Activated CD8-positive, alpha-beta T cell treated with anti-CD3 and anti-CD28 coated beads for 36 hours (primary cell): ENCODE measurements at regions not wholly inside any gene's neighbourhood (a gene's known extent, or its start where the extent isn't known, plus 50 kb on each side); places are given as distances from the start of the nearest gene placed in this dataset.
"Not testable (repeated sequence)": the region's sequence is repeated elsewhere in the genome, so short reads cannot be mapped to it uniquely, and the experiment has no call there.

Experiments
- ATAC-seq: fragments of 200-7000 bp; cut with Tn5 transposase; one replicate; pipeline ENCODE4 v1.10.0; 2021; ENCODE audit warnings: mild to moderate bottlenecking, moderate library complexity
- CTCF ChIA-PET: fragments of 350-600 bp; sonication (Branson Sonifier 250); formaldehyde crosslinking; loops from one replicate; lab custom pipeline; 2021; ENCODE audit warnings: antibody characterized with exemption; lab: Charles Lee
- POLR2A ChIA-PET: fragments of 350-600 bp; sonication (Branson Sonifier 250); formaldehyde crosslinking; loops from one replicate; lab custom pipeline; 2021; ENCODE audit warnings: antibody characterized with exemption; lab: Charles Lee
- DNase-seq: peaks from one replicate; pipeline ENCODE4 v3.0.0-alpha.2; 2020
- H3K27ac Mint-ChIP-seq: one replicate; pipeline ENCODE4 v1.8.0; 2021; ENCODE audit warnings: mild to moderate bottlenecking, mixed read lengths
- H3K27me3 Mint-ChIP-seq: one replicate; pipeline ENCODE4 v1.8.0; 2021; ENCODE audit warnings: mixed read lengths
- H3K36me3 Mint-ChIP-seq: one replicate; pipeline ENCODE4 v1.8.0; 2021; ENCODE audit warnings: low read depth, mixed read lengths
- H3K4me1 Mint-ChIP-seq: one replicate; pipeline ENCODE4 v1.8.0; 2021; ENCODE audit warnings: low read depth, mixed read lengths
- H3K4me3 Mint-ChIP-seq: one replicate; pipeline ENCODE4 v1.8.0; 2021; ENCODE audit warnings: mild to moderate bottlenecking, moderate library complexity, mixed read lengths
- H3K9me3 Mint-ChIP-seq: one replicate; pipeline ENCODE4 v1.8.0; 2021; ENCODE audit warnings: mixed read lengths
- intact Hi-C: fragments of 100-400 bp; cut with micrococcal nuclease; formaldehyde crosslinking; loops from one replicate; pipeline ENCODE4 v1.10.0; 2022
- TF ChIP-seq, protein P1 (sequence below): fragments of 200-600 bp; IDR thresholded peaks from one replicate; pipeline ENCODE4 v1.8.0; 2022; ENCODE audit warnings: antibody characterized with exemption, mild to moderate bottlenecking

DNA sequence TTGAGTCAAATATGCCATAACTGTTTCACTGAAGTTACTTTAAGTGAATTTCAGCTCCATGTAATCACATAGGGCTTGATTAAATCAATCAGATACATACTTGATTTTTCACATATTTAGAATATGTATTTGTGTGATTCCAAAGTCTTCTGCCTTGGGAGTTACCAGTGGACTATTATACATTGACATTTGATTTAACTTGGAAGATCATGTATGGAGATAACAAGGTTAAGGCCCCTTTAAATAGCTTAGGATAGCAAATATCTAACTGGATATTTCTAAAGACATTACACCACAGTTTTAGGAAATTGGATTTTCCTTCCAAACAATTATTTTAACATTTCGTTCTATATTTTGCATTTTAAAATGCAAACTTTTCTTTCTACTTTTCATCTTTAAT, 405.0 kb downstream of the RAP2B start:
- H3K4me1 Mint-ChIP-seq, result no peaks in the 10 kb centered on the region
- H3K36me3 Mint-ChIP-seq, result peaks cover 5% of the 10 kb centered on the region
- POLR2A ChIA-PET, result no interaction called here
- H3K27me3 Mint-ChIP-seq, result no peaks in the 10 kb centered on the region
- TF ChIP-seq, protein P1, sequence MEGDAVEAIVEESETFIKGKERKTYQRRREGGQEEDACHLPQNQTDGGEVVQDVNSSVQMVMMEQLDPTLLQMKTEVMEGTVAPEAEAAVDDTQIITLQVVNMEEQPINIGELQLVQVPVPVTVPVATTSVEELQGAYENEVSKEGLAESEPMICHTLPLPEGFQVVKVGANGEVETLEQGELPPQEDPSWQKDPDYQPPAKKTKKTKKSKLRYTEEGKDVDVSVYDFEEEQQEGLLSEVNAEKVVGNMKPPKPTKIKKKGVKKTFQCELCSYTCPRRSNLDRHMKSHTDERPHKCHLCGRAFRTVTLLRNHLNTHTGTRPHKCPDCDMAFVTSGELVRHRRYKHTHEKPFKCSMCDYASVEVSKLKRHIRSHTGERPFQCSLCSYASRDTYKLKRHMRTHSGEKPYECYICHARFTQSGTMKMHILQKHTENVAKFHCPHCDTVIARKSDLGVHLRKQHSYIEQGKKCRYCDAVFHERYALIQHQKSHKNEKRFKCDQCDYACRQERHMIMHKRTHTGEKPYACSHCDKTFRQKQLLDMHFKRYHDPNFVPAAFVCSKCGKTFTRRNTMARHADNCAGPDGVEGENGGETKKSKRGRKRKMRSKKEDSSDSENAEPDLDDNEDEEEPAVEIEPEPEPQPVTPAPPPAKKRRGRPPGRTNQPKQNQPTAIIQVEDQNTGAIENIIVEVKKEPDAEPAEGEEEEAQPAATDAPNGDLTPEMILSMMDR, result no peak
- ATAC-seq (no peak), DNase-seq (no peak)
- CTCF ChIA-PET, result no interaction called here
- H3K27ac Mint-ChIP-seq, result no peak overlapping the region
- intact Hi-C loops, result no loop called here
- peaks cover 28% of the 10 kb centered on the region for H3K9me3 Mint-ChIP-seq
- no peak overlapping the region for H3K4me3 Mint-ChIP-seq

DNA sequence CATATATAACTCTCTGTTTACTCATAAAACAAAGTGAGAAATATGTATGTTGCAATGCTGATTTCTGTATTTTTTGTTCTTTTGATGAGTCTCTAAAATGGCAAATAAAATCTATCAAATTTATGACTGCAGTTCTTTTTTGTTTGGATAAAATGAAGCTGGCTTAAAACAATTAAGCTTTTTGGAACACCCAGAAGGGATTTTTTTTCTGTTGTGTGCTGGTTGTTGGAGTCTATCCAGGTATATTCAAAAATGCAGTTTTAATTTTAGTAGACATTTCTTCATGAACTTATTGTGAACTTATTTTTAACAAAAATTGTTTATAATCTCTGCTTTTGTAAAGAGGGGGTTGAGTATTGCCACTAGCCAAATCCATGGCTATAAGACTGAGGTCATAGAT, 405.5 kb downstream of the RAP2B start:
- Mint-ChIP-seq H3K4me3 (no peak overlapping the region), H3K9me3 (peaks cover 26% of the 10 kb centered on the region), H3K4me1 (no peaks in the 10 kb centered on the region), H3K27me3 (no peaks in the 10 kb centered on the region), H3K27ac (no peak overlapping the region), H3K36me3 (peaks cover 5% of the 10 kb centered on the region)
- CTCF ChIA-PET, result no interaction called here
- TF ChIP-seq, protein P1, result no peak
- no peak for DNase-seq
- intact Hi-C loops, result no loop called here
- POLR2A ChIA-PET, result no interaction called here
- ATAC-seq, result no peak

DNA sequence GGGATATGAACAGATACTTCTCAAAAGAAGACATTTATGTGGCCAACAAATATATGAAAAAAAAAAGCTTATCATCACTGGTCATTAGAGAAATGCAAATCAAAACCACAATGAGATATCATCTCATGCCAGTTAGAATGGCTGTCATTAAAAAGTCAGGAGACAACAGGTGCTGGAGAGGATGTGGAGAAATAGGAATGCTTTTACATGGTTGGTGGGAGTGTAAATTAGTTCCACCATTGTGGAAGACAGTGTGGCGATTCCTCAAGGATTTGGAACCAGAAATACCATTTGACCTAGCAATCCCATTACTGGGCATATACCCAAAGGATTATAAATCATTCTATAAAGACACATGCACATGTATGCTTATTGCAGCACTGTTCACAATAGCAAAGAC, 408.5 kb downstream of the RAP2B start:
- H3K27ac Mint-ChIP-seq, H3K4me1 Mint-ChIP-seq, H3K27me3 Mint-ChIP-seq: not testable (repeated sequence)

DNA sequence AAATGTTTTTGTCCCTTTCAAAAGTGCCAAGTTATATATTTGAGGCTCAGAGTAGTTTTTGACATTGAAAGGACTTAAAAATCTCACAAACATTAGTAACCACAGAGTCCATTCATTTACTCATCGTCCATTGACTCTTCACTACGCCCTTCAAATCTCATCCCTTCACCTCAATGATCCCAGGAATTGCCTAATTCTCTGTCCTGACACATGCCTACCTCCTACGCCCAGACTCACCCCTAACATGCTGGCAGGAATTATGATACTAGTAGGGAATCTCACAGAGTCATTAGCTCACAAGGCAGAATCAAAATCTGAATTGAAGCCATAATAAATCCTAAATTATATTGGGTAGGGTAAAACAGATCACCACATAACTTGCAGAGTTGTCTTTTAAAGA, 410.1 kb downstream of the RAP2B start:
- POLR2A ChIA-PET, result no interaction called here
- H3K27ac Mint-ChIP-seq, result no peak overlapping the region
- no peak overlapping the region for H3K4me3 Mint-ChIP-seq
- ATAC-seq (no peak), DNase-seq (no peak)
- peaks cover 6% of the 10 kb centered on the region for H3K9me3 Mint-ChIP-seq
- no peaks in the 10 kb centered on the region for H3K27me3 Mint-ChIP-seq
- intact Hi-C loops, result no loop called here
- H3K36me3 Mint-ChIP-seq, result no peaks in the 10 kb centered on the region
- H3K4me1 Mint-ChIP-seq, result peaks cover 5% of the 10 kb centered on the region
- TF ChIP-seq, protein P1, result no peak
- CTCF ChIA-PET, result no interaction called here

More for the DNA sequence above, 408.5 kb downstream of the RAP2B start:
- CTCF ChIA-PET, H3K36me3 Mint-ChIP-seq, intact Hi-C loops, DNase-seq, H3K4me3 Mint-ChIP-seq, H3K9me3 Mint-ChIP-seq, POLR2A ChIA-PET, ATAC-seq: not testable (repeated sequence)

DNA sequence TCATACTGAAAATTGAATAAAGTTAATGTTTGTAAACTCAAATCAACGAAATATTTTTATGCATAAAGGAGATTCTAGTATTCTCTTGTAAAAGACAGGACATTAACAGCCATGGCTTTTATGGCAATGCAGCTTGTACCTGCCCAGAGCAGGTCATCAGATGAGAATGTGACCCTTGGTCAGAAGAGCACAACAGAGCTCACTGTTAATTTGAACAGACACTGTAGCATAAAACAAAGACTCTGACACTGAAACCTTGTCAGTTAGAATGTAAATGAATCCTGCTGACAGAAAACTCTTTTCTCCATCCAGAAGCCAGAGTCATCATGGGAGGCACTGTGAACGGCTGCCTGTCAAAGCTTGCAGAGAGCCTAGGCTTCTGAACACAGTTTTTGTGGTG, 410.6 kb downstream of the RAP2B start:
- no peak overlapping the region for H3K4me3 Mint-ChIP-seq
- H3K4me1 Mint-ChIP-seq, result peaks cover 5% of the 10 kb centered on the region
- ATAC-seq, result no peak
- H3K9me3 Mint-ChIP-seq, result peaks cover 6% of the 10 kb centered on the region
- H3K27me3 Mint-ChIP-seq, result no peaks in the 10 kb centered on the region
- CTCF ChIA-PET, result no interaction called here
- no peak for DNase-seq
- intact Hi-C loops, result no loop called here
- H3K36me3 Mint-ChIP-seq, result no peaks in the 10 kb centered on the region
- H3K27ac Mint-ChIP-seq, result no peak overlapping the region
- TF ChIP-seq, protein P1, result no peak
- POLR2A ChIA-PET, result no interaction called here

DNA sequence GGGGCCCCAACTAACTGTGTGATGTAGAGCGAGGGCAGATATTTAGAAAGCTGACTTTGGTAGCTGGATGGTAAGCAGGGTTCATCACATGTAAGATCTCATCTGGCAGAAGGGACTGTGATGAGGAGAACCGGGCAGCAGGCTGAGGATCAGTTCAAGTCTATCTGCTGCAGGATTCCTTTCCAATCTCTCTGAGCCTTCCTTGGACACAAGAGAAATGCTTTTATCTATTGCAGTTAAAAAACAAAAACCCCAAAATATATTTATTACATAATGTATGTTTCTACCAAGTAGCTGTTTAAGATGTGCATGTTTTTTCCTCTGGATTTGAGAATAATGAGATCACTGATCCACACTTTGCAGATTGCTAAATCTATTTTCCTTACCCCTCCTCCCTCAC, 411.5 kb downstream of the RAP2B start:
- H3K27me3 Mint-ChIP-seq, result no peaks in the 10 kb centered on the region
- ChIA-PET POLR2A (no interaction called here), CTCF (no interaction called here)
- no peak overlapping the region for H3K27ac Mint-ChIP-seq
- no peaks in the 10 kb centered on the region for H3K36me3 Mint-ChIP-seq
- ATAC-seq (no peak), DNase-seq (no peak)
- TF ChIP-seq, protein P1, result no peak
- peaks cover 6% of the 10 kb centered on the region for H3K9me3 Mint-ChIP-seq
- no peak overlapping the region for H3K4me3 Mint-ChIP-seq
- peaks cover 5% of the 10 kb centered on the region for H3K4me1 Mint-ChIP-seq
- intact Hi-C loops, result no loop called here
